Upper lobe of right lung (tissue), 1 donor: ENCODE measurements at regions not wholly inside any gene's neighbourhood (a gene's known extent, or its start where the extent isn't known, plus 50 kb on each side); places are given as distances from the start of the nearest gene placed in this dataset.

Source experiments
- ATAC-seq: fragments of 200-7000 bp; cut with Tn5 transposase; one replicate; pipeline ENCODE4 v1.9.1; 2020; ENCODE audit warnings: mild to moderate bottlenecking, moderate library complexity
- DNase-seq: peaks from one replicate; pipeline ENCODE4 v3.0.0-alpha.2; 2020
- H3K27ac ChIP-seq: fragments of 200-600 bp; one replicate; pipeline ENCODE4 v1.8.0; 2022
- H3K27me3 ChIP-seq: fragments of 200-600 bp; one replicate; pipeline ENCODE4 v1.8.0; 2022; ENCODE audit warnings: mild to moderate bottlenecking
- H3K36me3 ChIP-seq: fragments of 200-600 bp; one replicate; pipeline ENCODE4 v1.8.0; 2022
- H3K4me1 ChIP-seq: fragments of 200-600 bp; one replicate; pipeline ENCODE4 v1.8.0; 2022
- H3K4me3 ChIP-seq: fragments of 200-600 bp; one replicate; pipeline ENCODE4 v1.8.0; 2022; ENCODE audit warnings: mild to moderate bottlenecking
- H3K9me3 ChIP-seq: fragments of 200-600 bp; one replicate; pipeline ENCODE4 v1.8.0; 2022
- intact Hi-C: fragments of 100-400 bp; cut with DNase I; formaldehyde crosslinking; loops from one replicate; pipeline ENCODE4 v1.11.0; 2022
- TF ChIP-seq, protein P1 (sequence below): fragments of 200-600 bp; IDR thresholded peaks from one replicate; pipeline ENCODE4 v1.8.0; 2022; ENCODE audit warnings: antibody characterized with exemption
- donor health status: DM: no; HTN: yes; CAD: no; lungs with severe emphysema.

DNA sequence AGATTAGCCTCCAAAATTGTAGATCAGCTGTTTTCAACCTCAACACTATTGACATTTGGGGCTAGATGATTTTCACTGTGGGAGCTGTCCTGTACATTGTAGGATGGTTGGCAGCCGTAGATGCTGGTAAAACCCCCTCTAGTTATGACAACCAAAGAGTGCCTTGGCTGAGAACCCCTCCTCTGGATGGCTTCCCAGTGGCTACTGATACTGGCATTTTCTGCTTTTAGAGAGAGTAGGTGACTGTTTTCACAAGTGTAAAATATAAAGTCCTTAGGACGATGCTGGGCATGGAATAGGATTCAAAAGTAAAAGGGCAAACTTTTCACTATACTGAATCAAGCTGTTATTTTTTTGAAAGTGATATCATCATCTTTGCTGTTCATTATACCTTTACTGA, 1048.8 kb upstream of the EEF2KMT start:
- Histone ChIP-seq H3K4me1 (no peaks in the 10 kb centered on the region), H3K27ac (no peak overlapping the region), H3K27me3 (no peaks in the 10 kb centered on the region), H3K36me3 (no peaks in the 10 kb centered on the region), H3K4me3 (no peak overlapping the region), H3K9me3 (peaks cover 5% of the 10 kb centered on the region)
- intact Hi-C loops: no loop called here
- ATAC-seq (no peak), DNase-seq (no peak)
- TF ChIP-seq, protein P1, sequence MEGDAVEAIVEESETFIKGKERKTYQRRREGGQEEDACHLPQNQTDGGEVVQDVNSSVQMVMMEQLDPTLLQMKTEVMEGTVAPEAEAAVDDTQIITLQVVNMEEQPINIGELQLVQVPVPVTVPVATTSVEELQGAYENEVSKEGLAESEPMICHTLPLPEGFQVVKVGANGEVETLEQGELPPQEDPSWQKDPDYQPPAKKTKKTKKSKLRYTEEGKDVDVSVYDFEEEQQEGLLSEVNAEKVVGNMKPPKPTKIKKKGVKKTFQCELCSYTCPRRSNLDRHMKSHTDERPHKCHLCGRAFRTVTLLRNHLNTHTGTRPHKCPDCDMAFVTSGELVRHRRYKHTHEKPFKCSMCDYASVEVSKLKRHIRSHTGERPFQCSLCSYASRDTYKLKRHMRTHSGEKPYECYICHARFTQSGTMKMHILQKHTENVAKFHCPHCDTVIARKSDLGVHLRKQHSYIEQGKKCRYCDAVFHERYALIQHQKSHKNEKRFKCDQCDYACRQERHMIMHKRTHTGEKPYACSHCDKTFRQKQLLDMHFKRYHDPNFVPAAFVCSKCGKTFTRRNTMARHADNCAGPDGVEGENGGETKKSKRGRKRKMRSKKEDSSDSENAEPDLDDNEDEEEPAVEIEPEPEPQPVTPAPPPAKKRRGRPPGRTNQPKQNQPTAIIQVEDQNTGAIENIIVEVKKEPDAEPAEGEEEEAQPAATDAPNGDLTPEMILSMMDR: no peak

DNA sequence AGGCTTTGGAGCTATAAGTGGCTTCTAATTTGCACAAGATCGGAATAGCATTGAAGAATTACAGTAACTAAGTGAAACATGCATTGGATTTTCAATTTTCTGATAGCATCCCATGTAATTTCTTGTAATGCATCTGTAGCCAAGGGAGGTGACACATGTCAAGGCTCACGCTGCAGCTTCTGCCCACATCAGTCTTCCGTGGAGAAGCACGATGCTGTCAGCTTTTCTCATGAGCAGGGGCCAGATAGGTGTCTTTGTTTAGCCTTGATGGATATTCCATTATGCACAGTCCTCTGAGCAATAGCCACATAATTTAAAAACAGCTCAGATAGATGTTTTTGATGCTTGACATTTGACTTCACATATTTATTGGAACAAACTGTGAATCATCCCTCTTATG, 1046.9 kb upstream of the EEF2KMT start:
- Histone ChIP-seq H3K36me3 (no peaks in the 10 kb centered on the region), H3K9me3 (peaks cover 5% of the 10 kb centered on the region), H3K4me1 (no peaks in the 10 kb centered on the region), H3K27ac (no peak overlapping the region), H3K27me3 (no peaks in the 10 kb centered on the region), H3K4me3 (no peak overlapping the region)
- DNase-seq (no peak), ATAC-seq (no peak)
- intact Hi-C loops: no loop called here
- TF ChIP-seq, protein P1: no peak

DNA sequence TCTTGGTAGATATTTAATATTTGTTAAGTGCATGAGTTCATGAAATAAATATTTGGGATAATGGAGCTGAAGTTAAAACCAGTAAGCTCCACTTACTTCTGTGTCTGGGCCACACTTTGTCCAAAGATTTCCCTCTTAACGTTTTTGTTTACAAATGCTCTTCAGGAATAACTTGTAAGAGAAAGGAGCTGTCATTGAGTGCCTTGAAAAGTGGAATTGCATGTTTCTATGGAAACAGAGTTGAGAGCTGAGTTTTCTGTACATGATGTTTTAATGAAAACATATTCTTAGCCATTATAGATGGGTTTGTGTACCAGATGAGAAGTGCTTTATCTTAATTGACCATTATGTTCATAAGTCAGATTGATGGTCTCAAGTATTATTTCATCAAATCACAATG, 1045.4 kb upstream of the EEF2KMT start:
- intact Hi-C loops: no loop called here
- Histone ChIP-seq H3K27ac (no peak overlapping the region), H3K36me3 (no peaks in the 10 kb centered on the region), H3K27me3 (no peaks in the 10 kb centered on the region), H3K4me1 (no peaks in the 10 kb centered on the region), H3K9me3 (peaks cover 5% of the 10 kb centered on the region), H3K4me3 (no peak overlapping the region)
- DNase-seq (no peak), ATAC-seq (no peak)
- TF ChIP-seq, protein P1: no peak

DNA sequence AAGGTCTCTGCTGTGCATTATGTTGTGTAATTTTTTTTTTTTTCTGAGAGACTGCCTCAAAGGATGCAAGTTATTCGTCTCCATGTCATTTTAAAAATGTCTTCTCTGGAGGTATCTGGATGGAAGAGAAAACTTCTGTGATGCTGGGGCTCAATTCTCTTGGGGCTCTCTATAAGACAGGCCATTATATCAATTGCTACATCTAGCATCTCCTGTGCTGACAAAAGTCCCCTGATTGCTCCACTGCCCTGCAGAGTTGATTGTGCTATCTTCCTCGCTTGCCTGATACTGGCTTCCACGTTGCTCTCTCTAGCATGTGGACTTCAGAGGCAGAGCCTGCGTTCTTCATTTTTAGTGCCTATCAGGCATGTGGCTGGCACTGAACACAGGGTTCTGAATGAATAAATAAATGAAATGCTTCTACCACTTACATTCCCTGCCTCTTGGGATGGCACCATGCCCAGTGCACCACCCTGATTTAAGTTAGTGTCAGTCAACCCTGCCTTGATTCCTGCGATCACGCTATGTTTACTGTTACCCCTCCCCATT, 1035.5 kb upstream of the EEF2KMT start:
- Histone ChIP-seq H3K36me3 (no peaks in the 10 kb centered on the region), H3K27me3 (no peaks in the 10 kb centered on the region), H3K27ac (no peak overlapping the region), H3K9me3 (no peaks in the 10 kb centered on the region), H3K4me3 (no peak overlapping the region), H3K4me1 (no peaks in the 10 kb centered on the region)
- TF ChIP-seq, protein P1: no peak
- DNase-seq (no peak), ATAC-seq (no peak)
- intact Hi-C loops: no loop called here

DNA sequence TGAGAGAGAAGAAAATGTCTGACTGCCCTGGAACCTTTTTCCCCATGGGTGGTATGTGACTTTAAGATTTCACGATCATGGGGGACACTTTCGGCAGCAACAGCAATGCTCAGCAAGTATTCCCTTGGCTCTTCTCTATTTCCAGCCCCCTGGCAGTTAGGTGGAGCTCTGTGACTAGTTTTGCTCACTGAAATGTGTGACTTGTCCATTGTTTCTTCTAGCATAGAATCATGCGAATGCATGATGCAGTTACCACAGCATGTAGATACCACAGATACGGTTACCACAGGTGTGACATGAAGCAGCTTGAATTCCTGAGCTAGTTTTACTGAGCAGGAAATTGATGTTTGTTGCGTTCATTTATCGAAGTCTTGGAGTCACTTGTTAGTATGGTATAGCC, 1034.5 kb upstream of the EEF2KMT start:
- Histone ChIP-seq H3K27me3 (no peaks in the 10 kb centered on the region), H3K4me3 (no peak overlapping the region), H3K4me1 (no peaks in the 10 kb centered on the region), H3K27ac (no peak overlapping the region), H3K36me3 (no peaks in the 10 kb centered on the region), H3K9me3 (no peaks in the 10 kb centered on the region)
- DNase-seq: no peak
- ATAC-seq: no peak
- intact Hi-C loops: no loop called here
- TF ChIP-seq, protein P1: no peak

DNA sequence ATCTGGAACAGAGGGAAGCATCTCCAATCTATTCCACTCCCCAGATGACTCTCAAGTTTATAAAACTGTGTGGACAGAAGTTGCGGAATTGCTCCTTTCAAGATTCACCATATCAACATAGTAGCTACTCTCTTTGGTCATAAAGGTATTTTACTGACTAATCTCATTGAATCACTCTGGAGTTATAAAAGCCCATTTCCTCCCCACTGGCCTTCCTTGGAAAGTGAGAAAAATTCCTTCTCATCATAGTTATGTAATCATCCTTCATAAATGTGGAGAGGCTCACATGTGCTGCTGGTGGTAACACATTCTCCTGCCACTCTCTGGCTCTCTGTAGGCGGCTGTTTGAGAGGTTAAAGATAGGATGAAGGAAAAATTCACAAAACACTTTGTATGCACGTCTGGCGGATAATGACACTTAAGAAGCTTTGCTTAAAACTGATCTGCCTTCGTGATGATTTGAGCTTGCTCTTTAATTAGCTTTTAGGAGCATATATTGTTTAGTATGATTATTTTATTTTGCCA, 1034.0 kb upstream of the EEF2KMT start:
- no peak overlapping the region for H3K27ac ChIP-seq
- TF ChIP-seq, protein P1: no peak
- intact Hi-C loops: no loop called here
- DNase-seq: no peak
- no peaks in the 10 kb centered on the region for H3K9me3 ChIP-seq
- no peak overlapping the region for H3K4me3 ChIP-seq
- no peaks in the 10 kb centered on the region for H3K27me3 ChIP-seq
- H3K36me3 ChIP-seq: no peaks in the 10 kb centered on the region
- no peaks in the 10 kb centered on the region for H3K4me1 ChIP-seq
- ATAC-seq: no peak
